ENCODE measurements at regions not wholly inside any gene's neighbourhood (a gene's known extent, or its start where the extent isn't known, plus 50 kb on each side); places are given as distances from the start of the nearest gene placed in this dataset.
"Not testable (repeated sequence)": the region's sequence is repeated elsewhere in the genome, so short reads cannot be mapped to it uniquely, and the experiment has no call there.

DNA sequence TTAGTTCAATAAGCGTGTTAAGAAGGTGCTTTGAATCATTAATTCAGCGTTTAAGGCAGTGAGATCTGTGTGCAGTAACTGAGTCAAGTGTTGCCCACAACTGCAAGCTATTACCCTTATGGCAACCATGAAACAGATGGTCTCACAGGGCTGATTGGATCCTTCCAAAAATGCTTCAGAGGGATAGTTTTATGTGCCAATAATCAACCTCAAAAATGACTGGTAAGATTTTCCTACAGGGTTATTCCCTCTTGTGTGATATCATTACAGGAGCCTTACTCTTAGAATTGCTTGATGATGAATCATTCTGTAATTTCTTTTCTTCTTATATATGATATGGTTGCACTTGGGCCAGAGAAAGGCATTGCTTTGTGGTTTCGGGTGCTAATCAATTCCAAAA lies 1299.2 kb upstream of the ATXN8OS start:
- DNase-seq (ENCODE audit: low read depth), result no peak

DNA sequence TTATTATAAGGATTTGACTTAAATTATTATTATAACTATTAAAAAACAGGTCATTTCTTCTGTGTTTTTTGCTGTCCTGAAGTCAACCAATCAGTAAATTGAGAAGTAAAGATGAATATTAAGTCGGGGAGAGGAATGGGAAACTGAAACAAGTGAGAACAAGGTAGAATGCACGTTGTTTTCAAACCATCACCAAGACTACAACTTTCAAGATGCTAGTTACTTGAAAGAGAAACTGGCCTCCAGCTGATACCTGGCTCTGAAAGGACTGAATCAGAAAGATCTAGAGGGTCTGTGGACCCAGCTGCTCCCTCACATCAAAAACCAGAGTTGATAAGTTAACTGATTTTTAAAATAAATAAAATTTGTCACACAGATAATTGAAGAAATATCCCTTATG lies 1301.5 kb upstream of the ATXN8OS start:
- DNase-seq (ENCODE audit: low read depth), result no peak

- no peak for DNase-seq (ENCODE audit: low read depth)
Observed at GRCh38 chr13:68784275-68784674, 1323.4 kb upstream of the ATXN8OS start.

DNA sequence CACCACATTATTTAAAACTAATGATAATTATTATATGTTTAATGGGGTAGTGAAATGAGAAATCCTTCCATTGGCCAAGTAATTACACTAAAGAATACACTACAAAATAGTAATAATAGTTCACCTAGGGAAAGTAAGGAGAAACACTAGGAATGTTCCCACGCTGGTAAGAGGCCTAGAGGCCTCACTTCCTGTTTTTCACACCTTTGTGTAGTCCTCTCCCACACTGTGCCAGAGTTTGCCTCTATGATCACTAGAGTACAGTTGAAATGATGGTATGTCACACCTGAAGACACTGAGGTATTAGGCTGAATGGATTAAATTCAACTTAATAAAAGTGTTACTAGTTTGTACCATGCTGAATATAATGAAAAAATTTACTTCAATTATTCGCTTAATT lies 1348.0 kb upstream of the ATXN8OS start:
- no peak for DNase-seq (ENCODE audit: low read depth)

GRCh38 chr13:68749796-68750195 lies 1357.8 kb upstream of the ATXN8OS start:
- no peak for DNase-seq (ENCODE audit: low read depth)

DNA sequence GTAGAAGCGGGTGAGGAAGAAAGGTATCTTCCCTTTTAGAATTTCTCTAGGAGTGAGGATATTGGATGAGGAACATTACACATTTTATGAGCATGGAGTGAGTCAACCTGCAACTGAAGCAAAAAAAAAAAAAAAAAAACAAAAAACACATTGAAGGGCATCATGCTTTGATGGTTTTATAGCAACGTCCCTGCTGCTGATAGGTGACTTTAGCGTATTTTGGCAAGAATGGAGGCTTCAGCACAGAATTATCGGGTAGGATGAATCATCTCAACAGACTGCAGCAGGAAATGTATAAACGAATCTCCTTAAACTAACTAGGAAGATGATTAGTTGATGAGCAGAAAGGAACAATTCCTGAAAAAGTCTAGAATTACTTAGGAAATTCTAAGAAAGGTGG lies 1359.6 kb upstream of the ATXN8OS start:
- no peak for DNase-seq (ENCODE audit: low read depth)

DNA sequence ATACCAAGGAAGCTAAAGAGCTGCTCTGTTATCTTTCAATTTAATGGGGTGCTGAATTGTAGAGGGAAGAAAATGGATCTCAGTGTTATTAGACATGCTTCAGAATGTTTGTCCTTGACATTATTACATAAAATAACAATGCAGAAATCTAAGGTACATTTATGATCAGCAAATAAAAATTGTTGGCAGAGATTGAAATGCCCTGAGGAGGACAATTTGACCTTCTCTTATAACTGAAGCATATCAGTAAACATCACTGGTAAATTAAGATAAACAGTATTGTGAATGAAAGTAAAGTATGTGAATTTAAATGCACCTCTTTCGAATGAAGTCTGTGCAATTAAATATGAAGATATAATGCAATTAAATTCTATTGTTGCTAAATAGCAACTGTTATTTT lies 1362.1 kb upstream of the ATXN8OS start:
- no peak for DNase-seq (ENCODE audit: low read depth)

DNA sequence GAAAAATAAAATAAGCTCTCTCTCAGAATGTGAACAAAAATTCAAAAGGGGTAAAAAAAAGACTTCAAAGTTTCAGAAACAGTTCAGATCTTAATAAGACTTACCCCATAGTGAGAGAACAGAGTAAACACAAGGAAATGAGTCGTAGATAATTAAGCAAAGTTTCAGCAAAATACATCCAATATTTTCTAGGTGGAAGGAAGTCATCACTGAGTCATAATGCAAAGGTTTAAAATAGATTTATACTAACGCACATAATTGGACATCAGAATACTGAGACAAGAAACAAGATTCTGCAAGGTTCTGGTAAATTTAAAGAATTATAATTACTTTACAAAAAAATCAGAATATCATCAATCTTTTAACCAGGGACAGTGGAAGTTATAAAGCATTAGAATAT lies 1370.7 kb upstream of the ATXN8OS start:
- no peak for DNase-seq (ENCODE audit: low read depth)

DNA sequence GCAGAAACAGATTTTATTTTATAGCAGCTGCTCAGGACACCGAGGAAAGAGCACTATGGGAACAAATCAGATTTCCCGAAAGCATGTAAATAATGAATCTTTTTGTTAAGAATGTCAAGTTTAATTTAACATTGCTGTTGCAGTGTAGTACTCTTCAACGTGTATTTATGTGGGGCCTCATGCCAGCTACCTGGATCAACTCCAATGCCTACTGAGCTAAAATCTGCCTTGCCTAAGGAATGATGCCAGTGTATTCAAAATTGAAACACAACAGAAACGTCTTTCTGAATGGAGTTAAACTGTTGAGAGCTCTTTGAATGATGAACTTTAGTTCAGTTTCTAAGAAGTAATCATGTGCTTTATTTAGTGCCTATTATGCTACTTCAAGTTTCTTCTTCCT lies 1379.8 kb upstream of the ATXN8OS start:
- no peak for DNase-seq (ENCODE audit: low read depth)

- no peak for DNase-seq (ENCODE audit: low read depth)
Observed at GRCh38 chr13:68727165-68727564, 1380.5 kb upstream of the ATXN8OS start.

- no peak for DNase-seq (ENCODE audit: low read depth)
Observed at GRCh38 chr13:68719815-68720214, 1387.8 kb upstream of the ATXN8OS start.

DNA sequence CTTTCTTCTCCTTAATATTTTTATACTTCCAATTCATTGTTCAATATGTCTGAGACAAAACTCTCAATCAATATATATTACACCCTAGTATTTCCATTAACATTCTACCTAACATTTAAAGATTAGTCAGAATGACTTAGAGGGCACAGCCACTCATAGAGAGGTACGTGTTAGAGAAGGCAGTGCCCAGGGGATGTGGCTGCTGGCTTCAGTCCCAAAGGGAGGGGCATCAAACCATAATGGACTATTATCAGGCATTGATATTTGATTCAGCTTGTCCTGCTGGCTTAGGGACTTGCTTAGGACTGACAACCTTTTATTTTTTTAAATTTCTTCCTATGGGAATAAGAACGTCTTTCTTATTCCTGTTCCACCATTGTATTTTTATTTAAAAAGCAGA lies 1392.0 kb upstream of the ATXN8OS start:
- DNase-seq (ENCODE audit: low read depth), result no peak

- DNase-seq (ENCODE audit: low read depth), result no peak
Observed at GRCh38 chr13:68714292-68714691, 1393.3 kb upstream of the ATXN8OS start.

GRCh38 chr13:68713394-68713793 lies 1394.2 kb upstream of the ATXN8OS start:
- no peak for DNase-seq (ENCODE audit: low read depth)

GRCh38 chr13:68708336-68708908 lies 1399.2 kb upstream of the ATXN8OS start:
- DNase-seq (ENCODE audit: low read depth), result no peak

GRCh38 chr13:68706044-68706443 lies 1401.6 kb upstream of the ATXN8OS start:
- DNase-seq (ENCODE audit: low read depth), result not testable (repeated sequence)

DNA sequence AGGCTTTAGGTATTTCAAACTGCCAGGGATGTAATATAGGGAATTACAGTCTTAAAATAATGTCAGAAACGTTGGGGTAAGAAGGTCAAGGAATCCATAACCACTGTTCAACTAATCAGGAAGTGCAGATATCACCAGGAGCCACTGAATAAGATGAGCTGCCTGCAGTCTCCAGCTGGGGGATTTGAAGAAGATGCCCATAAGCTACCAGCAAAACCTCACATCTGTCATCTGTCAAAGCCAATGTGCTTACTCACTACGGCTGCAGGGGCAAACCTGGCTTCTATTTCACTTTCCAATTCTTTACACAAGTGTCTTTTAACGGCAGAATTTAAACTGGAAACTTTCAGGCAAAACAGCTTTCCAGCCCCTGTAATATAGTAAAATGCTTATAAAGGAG lies 1410.1 kb upstream of the ATXN8OS start:
- no peak for DNase-seq (ENCODE audit: low read depth)

DNA sequence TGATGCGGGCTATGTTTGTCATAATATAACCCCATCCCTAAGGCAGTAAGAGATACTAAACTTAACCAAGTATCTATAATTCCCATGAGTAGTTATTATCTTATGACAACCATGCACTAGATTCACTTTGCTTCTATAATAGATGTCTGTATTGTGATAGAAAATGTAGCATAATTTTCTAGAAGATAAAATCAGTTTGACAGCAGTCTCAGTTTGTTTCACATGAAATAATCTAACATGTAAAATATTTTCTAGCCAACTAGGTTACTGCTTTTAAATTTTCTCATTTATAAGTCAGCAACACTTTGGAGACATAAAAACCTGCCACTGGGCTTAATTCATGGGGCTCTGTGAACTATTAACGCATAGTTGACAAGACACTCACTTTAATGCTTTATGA lies 1410.7 kb upstream of the ATXN8OS start:
- DNase-seq (ENCODE audit: low read depth), result no peak

DNA sequence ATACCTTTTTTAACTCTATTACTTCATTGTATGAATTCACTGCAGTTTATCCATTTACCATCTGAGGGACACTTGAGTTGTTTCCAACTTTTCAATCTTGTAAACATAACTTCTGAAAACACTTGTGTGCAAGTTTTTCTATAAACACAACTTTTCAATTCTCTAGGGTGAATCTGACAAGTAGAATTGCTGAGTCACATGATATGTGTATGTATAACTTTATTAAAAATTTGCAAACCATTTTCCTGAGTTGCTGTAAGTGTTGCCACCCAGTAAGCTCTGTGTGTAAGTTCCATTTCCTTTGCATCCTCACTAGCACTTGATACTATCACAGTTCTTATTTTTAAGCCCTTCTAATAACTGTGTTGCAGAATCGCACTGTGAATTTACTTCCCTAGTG lies 1415.6 kb upstream of the ATXN8OS start:
- no peak for DNase-seq (ENCODE audit: low read depth)

- no peak for DNase-seq (ENCODE audit: low read depth)
Observed at GRCh38 chr13:68690567-68690966, 1417.1 kb upstream of the ATXN8OS start.

DNA sequence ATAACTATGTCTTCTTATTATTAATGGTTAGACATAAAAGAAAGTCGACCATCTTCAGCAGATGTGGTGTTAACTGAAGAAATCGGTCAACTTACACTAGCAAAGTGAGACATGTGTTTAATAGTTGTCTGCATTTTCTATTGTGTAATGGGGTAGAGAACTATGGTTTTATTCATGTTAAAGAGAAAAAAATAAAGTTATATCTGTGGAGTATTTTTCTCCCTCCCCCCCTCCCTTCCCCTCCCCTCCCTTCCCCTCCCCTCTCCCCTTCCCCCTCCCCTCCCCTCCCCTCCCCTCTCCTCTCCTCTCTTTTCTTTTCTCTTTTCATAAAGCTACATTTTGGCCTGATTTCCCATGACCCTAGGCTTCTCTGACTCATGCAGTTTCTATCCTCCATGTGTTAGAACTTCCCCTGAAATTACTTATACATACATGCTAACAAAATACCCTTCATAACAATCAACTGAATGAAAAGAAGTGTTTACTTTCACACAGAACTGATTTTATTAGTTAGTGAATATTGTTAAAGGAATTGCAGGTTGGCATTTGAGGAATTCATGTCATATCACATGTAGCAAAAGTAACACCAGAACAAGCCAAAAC lies 1431.0 kb upstream of the ATXN8OS start:
- DNase-seq (ENCODE audit: low read depth), result no peak

DNA sequence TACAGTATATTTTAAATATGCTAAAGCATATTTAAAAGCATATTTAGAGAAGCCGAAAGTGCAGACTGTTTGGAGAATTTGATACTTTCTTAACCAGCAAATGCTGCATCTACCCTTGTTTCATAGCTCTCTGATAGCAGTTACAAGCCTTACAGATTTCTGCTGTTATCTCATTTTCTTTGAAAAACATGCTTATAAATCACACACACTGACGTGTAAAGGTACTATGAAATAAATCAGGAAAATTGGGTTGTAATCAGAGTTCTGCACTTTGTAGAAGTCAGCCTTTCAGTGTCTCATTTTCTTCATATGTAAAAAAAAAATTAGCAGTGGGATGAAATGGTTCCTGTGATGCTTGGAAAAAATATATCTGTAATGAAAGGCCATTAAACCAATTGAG lies 1432.4 kb upstream of the ATXN8OS start:
- no peak for DNase-seq (ENCODE audit: low read depth)

GRCh38 chr13:68667863-68668262 lies 1437.7 kb upstream of the PCDH9 start:
- DNase-seq (ENCODE audit: low read depth), result no peak

DNA sequence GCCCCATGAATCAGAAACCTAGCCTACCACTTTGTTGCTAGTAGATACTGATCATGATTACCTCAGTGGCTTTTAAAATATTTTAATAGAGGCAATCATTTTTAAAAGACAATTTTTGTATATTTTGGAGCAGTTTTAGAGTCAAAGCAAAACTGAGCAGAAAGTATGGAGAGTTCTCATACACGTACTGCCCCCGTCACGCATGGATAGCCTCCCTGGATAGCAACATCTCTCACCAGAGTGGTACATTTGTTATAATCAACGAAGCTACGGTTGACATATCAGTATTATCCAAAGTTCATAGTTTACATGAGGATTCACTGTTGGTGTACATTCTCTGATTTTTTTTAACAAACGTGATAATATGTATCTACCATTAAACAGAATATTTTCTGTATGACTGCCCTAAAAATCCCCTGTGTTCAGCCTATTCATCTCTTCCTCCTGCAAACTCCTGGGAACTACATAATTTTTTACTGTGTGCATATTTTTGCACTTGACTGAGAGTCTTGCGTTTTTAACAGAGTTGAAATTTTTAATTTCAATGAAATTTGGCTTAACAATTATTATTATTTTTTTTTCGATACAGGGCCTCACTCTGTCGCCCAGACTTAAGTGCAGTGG lies 1436.8 kb upstream of the PCDH9 start:
- no peak for DNase-seq (ENCODE audit: low read depth)

All from GM04503 (cell line).